ENCODE measurements at regions not wholly inside any gene's neighbourhood (a gene's known extent, or its start where the extent isn't known, plus 50 kb on each side); places are given as distances from the start of the nearest gene placed in this dataset.
A peak's percentile ranks its signal among the peaks of the same experiment; 100 is the strongest.

GRCh38 chr1:229040630-229041358 lies 230.1 kb upstream of the RAB4A start:
- no peak for DNase-seq

- DNase-seq, result no peak
Observed at GRCh38 chr1:229041946-229042345, 229.0 kb upstream of the RAB4A start.

- no peak for DNase-seq
Observed at GRCh38 chr1:229042482-229042881, 228.4 kb upstream of the RAB4A start.

- DNase-seq, result no peak
Observed at GRCh38 chr1:229043115-229043514, 227.8 kb upstream of the RAB4A start.

- no peak for DNase-seq
Observed at GRCh38 chr1:229046251-229046853, 224.6 kb upstream of the RAB4A start.

- DNase-seq, result no peak
Observed at GRCh38 chr1:229047161-229047839, 223.6 kb upstream of the RAB4A start.

- no peak for DNase-seq
Observed at GRCh38 chr1:229047840-229048620, 222.9 kb upstream of the RAB4A start.

GRCh38 chr1:229048896-229049295 lies 222.0 kb upstream of the RAB4A start:
- no peak for DNase-seq

- DNase-seq, result no peak
Observed at GRCh38 chr1:229056046-229056445, 214.9 kb upstream of the RAB4A start.

- peak; percentile 41 for DNase-seq
Observed at GRCh38 chr1:229058111-229058561, 212.8 kb upstream of the RAB4A start.

GRCh38 chr1:229058729-229059128 lies 212.2 kb upstream of the RAB4A start:
- DNase-seq, result peak; percentile 27

GRCh38 chr1:229059671-229060539 lies 211.0 kb upstream of the RAB4A start:
- DNase-seq, result no peak

GRCh38 chr1:229062135-229062534 lies 208.8 kb upstream of the RAB4A start:
- no peak for DNase-seq

GRCh38 chr1:229063154-229063773 lies 207.6 kb upstream of the RAB4A start:
- DNase-seq, result no peak

- DNase-seq, result no peak
Observed at GRCh38 chr1:229064320-229065168, 206.4 kb upstream of the RAB4A start.

GRCh38 chr1:229065613-229066012 lies 205.3 kb upstream of the RAB4A start:
- no peak for DNase-seq

GRCh38 chr1:229066591-229066990 lies 204.3 kb upstream of the RAB4A start:
- no peak for DNase-seq

- no peak for DNase-seq
Observed at GRCh38 chr1:229067546-229067945, 203.4 kb upstream of the RAB4A start.

GRCh38 chr1:229068270-229068987 lies 202.5 kb upstream of the RAB4A start:
- DNase-seq, result no peak

- DNase-seq, result no peak
Observed at GRCh38 chr1:229069176-229069575, 201.7 kb upstream of the RAB4A start.
